HG03039 (cell line): ENCODE measurements at regions not wholly inside any gene's neighbourhood (a gene's known extent, or its start where the extent isn't known, plus 50 kb on each side); places are given as distances from the start of the nearest gene placed in this dataset.
A peak's percentile ranks its signal among the peaks of the same experiment; 100 is the strongest.

Experiments
- ATAC-seq: cut with Tn5 transposase; IDR thresholded peaks from one replicate; pipeline ENCODE4 v1.9.1; 2021; ENCODE audit warnings: mild to moderate bottlenecking, moderate library complexity; ENCODE audit not compliant: unreplicated experiment

- no peak for ATAC-seq
These were observed 76.8 kb upstream of the EPC2 start for GRCh38 chr2:148567716-148568115.

- ATAC-seq = no peak
These were observed 76.0 kb upstream of the EPC2 start for GRCh38 chr2:148568597-148568996.

GRCh38 chr2:148569221-148569620 lies 75.3 kb upstream of the EPC2 start:
- no peak for ATAC-seq

- no peak for ATAC-seq
These were observed 73.6 kb upstream of the EPC2 start for GRCh38 chr2:148570989-148571388.

GRCh38 chr2:148577845-148578492 lies 66.6 kb upstream of the EPC2 start:
- ATAC-seq = no peak

- peak; percentile 81 for ATAC-seq
These were observed 66.1 kb upstream of the EPC2 start for GRCh38 chr2:148578493-148578884.

GRCh38 chr2:148582679-148583511 lies 61.7 kb upstream of the EPC2 start:
- ATAC-seq = no peak

GRCh38 chr2:148585696-148586095 lies 58.9 kb upstream of the EPC2 start:
- ATAC-seq = no peak

GRCh38 chr2:148586522-148587128 lies 57.9 kb upstream of the EPC2 start:
- no peak for ATAC-seq

- no peak for ATAC-seq
These were observed 53.9 kb upstream of the EPC2 start for GRCh38 chr2:148590612-148591011.

- no peak for ATAC-seq
These were observed 51.8 kb upstream of the EPC2 start for GRCh38 chr2:148592791-148593190.

GRCh38 chr2:148593421-148593820 lies 51.1 kb upstream of the EPC2 start:
- ATAC-seq = no peak

- ATAC-seq = no peak
These were observed 50.3 kb upstream of the EPC2 start for GRCh38 chr2:148594216-148594615.
